Activated CD8-positive, alpha-beta T cell treated with anti-CD3 and anti-CD28 coated beads for 36 hours (primary cell): ENCODE measurements at regions not wholly inside any gene's neighbourhood (a gene's known extent, or its start where the extent isn't known, plus 50 kb on each side); places are given as distances from the start of the nearest gene placed in this dataset.

Experiments used
- ATAC-seq: fragments of 200-7000 bp; cut with Tn5 transposase; one replicate; pipeline ENCODE4 v1.10.0; 2021; ENCODE audit warnings: mild to moderate bottlenecking, moderate library complexity
- CTCF ChIA-PET: fragments of 350-600 bp; sonication (Branson Sonifier 250); formaldehyde crosslinking; loops from one replicate; lab custom pipeline; 2021; ENCODE audit warnings: antibody characterized with exemption; lab: Charles Lee
- POLR2A ChIA-PET: fragments of 350-600 bp; sonication (Branson Sonifier 250); formaldehyde crosslinking; loops from one replicate; lab custom pipeline; 2021; ENCODE audit warnings: antibody characterized with exemption; lab: Charles Lee
- DNase-seq: peaks from one replicate; pipeline ENCODE4 v3.0.0-alpha.2; 2020
- H3K27ac Mint-ChIP-seq: one replicate; pipeline ENCODE4 v1.8.0; 2021; ENCODE audit warnings: mild to moderate bottlenecking, mixed read lengths
- H3K27me3 Mint-ChIP-seq: one replicate; pipeline ENCODE4 v1.8.0; 2021; ENCODE audit warnings: mixed read lengths
- H3K36me3 Mint-ChIP-seq: one replicate; pipeline ENCODE4 v1.8.0; 2021; ENCODE audit warnings: low read depth, mixed read lengths
- H3K4me1 Mint-ChIP-seq: one replicate; pipeline ENCODE4 v1.8.0; 2021; ENCODE audit warnings: low read depth, mixed read lengths
- H3K4me3 Mint-ChIP-seq: one replicate; pipeline ENCODE4 v1.8.0; 2021; ENCODE audit warnings: mild to moderate bottlenecking, moderate library complexity, mixed read lengths
- H3K9me3 Mint-ChIP-seq: one replicate; pipeline ENCODE4 v1.8.0; 2021; ENCODE audit warnings: mixed read lengths
- CTCF ChIP-seq: fragments of 200-600 bp; IDR thresholded peaks from one replicate; pipeline ENCODE4 v1.8.0; 2022; ENCODE audit warnings: antibody characterized with exemption, mild to moderate bottlenecking
- intact Hi-C: fragments of 100-400 bp; cut with micrococcal nuclease; formaldehyde crosslinking; loops from one replicate; pipeline ENCODE4 v1.10.0; 2022

- TF ChIP-seq CTCF, result no peak
- ATAC-seq (no peak), DNase-seq (no peak)
- no peak overlapping the region for H3K4me3 Mint-ChIP-seq
- ChIA-PET POLR2A (no interaction called here), CTCF (no interaction called here)
- peaks cover 8% of the 10 kb centered on the region for H3K27me3 Mint-ChIP-seq
- no peaks in the 10 kb centered on the region for H3K9me3 Mint-ChIP-seq
- H3K36me3 Mint-ChIP-seq, result no peaks in the 10 kb centered on the region
- no peaks in the 10 kb centered on the region for H3K4me1 Mint-ChIP-seq
- intact Hi-C loops, result no loop called here
- no peak overlapping the region for H3K27ac Mint-ChIP-seq
Observed at GRCh38 chr11:119791047-119791446, 62.0 kb upstream of the NECTIN1 start.

GRCh38 chr11:119790476-119790875 is 61.5 kb upstream of the NECTIN1 start:
- H3K9me3 Mint-ChIP-seq, result no peaks in the 10 kb centered on the region
- CTCF ChIA-PET, result no interaction called here
- H3K27me3 Mint-ChIP-seq, result peaks cover 8% of the 10 kb centered on the region
- no peak overlapping the region for H3K27ac Mint-ChIP-seq
- H3K4me1 Mint-ChIP-seq, result no peaks in the 10 kb centered on the region
- no peak for TF ChIP-seq CTCF
- ATAC-seq (no peak), DNase-seq (no peak)
- POLR2A ChIA-PET, result no interaction called here
- no peak overlapping the region for H3K4me3 Mint-ChIP-seq
- H3K36me3 Mint-ChIP-seq, result no peaks in the 10 kb centered on the region
- intact Hi-C loops, result no loop called here

GRCh38 chr11:119789766-119790407 is 60.9 kb upstream of the NECTIN1 start:
- Mint-ChIP-seq H3K27me3 (peaks cover 4% of the 10 kb centered on the region), H3K27ac (no peak overlapping the region), H3K4me1 (no peaks in the 10 kb centered on the region), H3K9me3 (no peaks in the 10 kb centered on the region), H3K36me3 (no peaks in the 10 kb centered on the region), H3K4me3 (no peak overlapping the region)
- intact Hi-C loops, result no loop called here
- ATAC-seq, result no peak
- no peak for TF ChIP-seq CTCF
- DNase-seq, result no peak
- CTCF ChIA-PET, result no interaction called here
- POLR2A ChIA-PET, result no interaction called here

- TF ChIP-seq CTCF, result no peak
- H3K4me1 Mint-ChIP-seq, result no peaks in the 10 kb centered on the region
- no peak overlapping the region for H3K4me3 Mint-ChIP-seq
- CTCF ChIA-PET, result no interaction called here
- H3K36me3 Mint-ChIP-seq, result no peaks in the 10 kb centered on the region
- ATAC-seq (no peak), DNase-seq (no peak)
- POLR2A ChIA-PET, result no interaction called here
- H3K27me3 Mint-ChIP-seq, result peaks cover 4% of the 10 kb centered on the region
- no peak overlapping the region for H3K27ac Mint-ChIP-seq
- intact Hi-C loops, result no loop called here
- no peaks in the 10 kb centered on the region for H3K9me3 Mint-ChIP-seq
Observed at GRCh38 chr11:119788911-119789560, 60.0 kb upstream of the NECTIN1 start.

GRCh38 chr11:119788096-119788883 is 59.3 kb upstream of the NECTIN1 start:
- Mint-ChIP-seq H3K27me3 (peaks cover 3% of the 10 kb centered on the region), H3K27ac (no peak overlapping the region), H3K9me3 (no peaks in the 10 kb centered on the region), H3K4me3 (no peak overlapping the region), H3K4me1 (no peaks in the 10 kb centered on the region), H3K36me3 (no peaks in the 10 kb centered on the region)
- intact Hi-C loops, result no loop called here
- POLR2A ChIA-PET, result no interaction called here
- no peak for TF ChIP-seq CTCF
- ATAC-seq (no peak), DNase-seq (no peak)
- CTCF ChIA-PET, result no interaction called here
